WTC11 (cell line): ENCODE measurements at regions not wholly inside any gene's neighbourhood (a gene's known extent, or its start where the extent isn't known, plus 50 kb on each side); places are given as distances from the start of the nearest gene placed in this dataset.

Experiments
- ATAC-seq: fragments of 200-7000 bp; cut with Tn5 transposase; 2 replicates; pipeline ENCODE4 v1.10.0; 2021; ENCODE audit warnings: mild to moderate bottlenecking, moderate library complexity
- CTCF ChIA-PET: fragments of 300-600 bp; sonication (Branson Sonifier 250); formaldehyde crosslinking; loops from one replicate; lab custom pipeline; 2021; ENCODE audit warnings: antibody characterized with exemption; lab: Charles Lee
- POLR2A ChIA-PET: fragments of 350-600 bp; sonication (Branson Sonifier 250); formaldehyde crosslinking; loops from one replicate; lab custom pipeline; 2021; ENCODE audit warnings: antibody characterized with exemption; lab: Charles Lee
- DNase-seq: peaks from one replicate; pipeline ENCODE4 v3.0.0; 2021; ENCODE audit warnings: low spot score
- H3K27ac Mint-ChIP-seq: 2 replicates; pipeline ENCODE4 v1.8.0; 2021; ENCODE audit warnings: mixed read lengths
- H3K27me3 Mint-ChIP-seq: 2 replicates; pipeline ENCODE4 v1.8.0; 2021; ENCODE audit warnings: low read depth, mild to moderate bottlenecking, moderate library complexity, mixed read lengths
- H3K36me3 Mint-ChIP-seq: 2 replicates; pipeline ENCODE4 v1.8.0; 2021; ENCODE audit warnings: mixed read lengths
- H3K4me1 Mint-ChIP-seq: 2 replicates; pipeline ENCODE4 v1.8.0; 2022; ENCODE audit warnings: mixed read lengths
- H3K4me3 Mint-ChIP-seq: 2 replicates; pipeline ENCODE4 v1.8.0; 2021; ENCODE audit warnings: mild to moderate bottlenecking, moderate library complexity, mixed read lengths
- H3K9me3 Mint-ChIP-seq: 2 replicates; pipeline ENCODE4 v1.8.0; 2021; ENCODE audit warnings: mixed read lengths
- CBFB ChIP-seq: sonication (generic); formaldehyde crosslinking; IDR thresholded peaks from 2 replicates; pipeline ENCODE4 v1.8.1; 2022; ENCODE audit warnings: mild to moderate bottlenecking, low read depth, missing genetic modification reagents
- CREM ChIP-seq: sonication (generic); formaldehyde crosslinking; IDR thresholded peaks from 2 replicates; pipeline ENCODE4 v1.8.1; 2022; ENCODE audit warnings: mild to moderate bottlenecking, missing genetic modification reagents, moderate library complexity
- ESRRA ChIP-seq: sonication (generic); formaldehyde crosslinking; IDR thresholded peaks from 2 replicates; pipeline ENCODE4 v1.8.1; 2022; ENCODE audit warnings: mild to moderate bottlenecking, missing genetic modification reagents, borderline replicate concordance
- GABPB1 ChIP-seq: sonication (generic); formaldehyde crosslinking; IDR thresholded peaks from 2 replicates; pipeline ENCODE4 v1.8.1; 2023; ENCODE audit warnings: mild to moderate bottlenecking, missing genetic modification reagents
- PRRX2 ChIP-seq: fragments of 250-450 bp; sonication (Bioruptor Pico); IDR thresholded peaks from 2 replicates; pipeline ENCODE4 v1.8.0; 2021; ENCODE audit warnings: mild to moderate bottlenecking
- RELA ChIP-seq: sonication (generic); formaldehyde crosslinking; IDR thresholded peaks from 2 replicates; pipeline ENCODE4 v1.8.1; 2022; ENCODE audit warnings: missing genetic modification reagents, mild to moderate bottlenecking, borderline replicate concordance
- SMAD3 ChIP-seq: sonication (generic); formaldehyde crosslinking; IDR thresholded peaks from 2 replicates; pipeline ENCODE4 v1.8.0; 2022; ENCODE audit warnings: missing genetic modification reagents, mild to moderate bottlenecking, borderline replicate concordance
- SMAD4 ChIP-seq: sonication (generic); formaldehyde crosslinking; IDR thresholded peaks from 2 replicates; pipeline ENCODE4 v1.8.0; 2022; ENCODE audit warnings: mild to moderate bottlenecking, missing genetic modification reagents
- ZNF121 ChIP-seq: sonication (generic); formaldehyde crosslinking; IDR thresholded peaks from 2 replicates; pipeline ENCODE4 v1.8.0; 2023; ENCODE audit warnings: missing genetic modification reagents
- ZNF219 ChIP-seq: sonication (generic); formaldehyde crosslinking; IDR thresholded peaks from 2 replicates; pipeline ENCODE4 v1.8.0; 2023; ENCODE audit warnings: missing genetic modification reagents, mild to moderate bottlenecking, borderline replicate concordance
- ZNF423 ChIP-seq: fragments of 250-450 bp; sonication (Bioruptor Pico); IDR thresholded peaks from 2 replicates; pipeline ENCODE4 v2.1.2; 2022; ENCODE audit warnings: mild to moderate bottlenecking, moderate library complexity
- ZNF425 ChIP-seq: fragments of 250-450 bp; sonication (Bioruptor Pico); conservative IDR thresholded peaks from 2 replicates; pipeline ENCODE4 v1.9.0; 2021; ENCODE audit warnings: mild to moderate bottlenecking
- TF ChIP-seq, protein P1 (sequence below): fragments of 250-450 bp; sonication (Bioruptor Pico); IDR thresholded peaks from 2 replicates; pipeline ENCODE4 v1.9.0; 2021; ENCODE audit warnings: mild to moderate bottlenecking, borderline replicate concordance
- TF ChIP-seq, protein P2 (sequence below): fragments of 250-450 bp; sonication (Bioruptor Pico); IDR thresholded peaks from 2 replicates; pipeline ENCODE4 v1.9.0; 2021; ENCODE audit warnings: mild to moderate bottlenecking
- TF ChIP-seq, protein P3 (sequence below): fragments of 250-450 bp; sonication (Bioruptor Pico); IDR thresholded peaks from 2 replicates; pipeline ENCODE4 v2.1.2; 2022; ENCODE audit warnings: mild to moderate bottlenecking, moderate library complexity
- TF ChIP-seq, protein P4 (sequence below): sonication (generic); formaldehyde crosslinking; IDR thresholded peaks from 2 replicates; pipeline ENCODE4 v1.8.0; 2022; ENCODE audit warnings: mild to moderate bottlenecking, missing genetic modification reagents

- Mint-ChIP-seq H3K36me3 (no peaks in the 10 kb centered on the region), H3K9me3 (no peaks in the 10 kb centered on the region; the same call in none of the 2 replicates), H3K27me3 (no peaks in the 10 kb centered on the region; the same call in 1 of the 2 replicates), H3K4me1 (peaks cover 15% of the 10 kb centered on the region), H3K27ac (peak overlapping the region; percentile 32; the same call in 1 of the 2 replicates), H3K4me3 (0 out of 2 replicates have a peak overlapping the region, but pooled peaks have one; percentile 4)
- DNase-seq: peak; percentile 33
- CTCF ChIA-PET: interaction anchor here (0.6 to 2.4 kb wide), 8 partner anchors 15 to 1301 kb away, joined by 3 to 7 read pairs (median 4); partner anchors contain the start of gene IGFBP5
- ATAC-seq: peak; percentile 93
- POLR2A ChIA-PET: no interaction called here
- TF ChIP-seq ZNF219 (CRISPR knock-in tag) (no peak), PRRX2 (CRISPR knock-in tag) (no peak), CBFB (CRISPR knock-in tag) (no peak), ZNF121 (no peak), ESRRA (no peak), RELA (CRISPR knock-in tag) (no peak), SMAD3 (CRISPR knock-in tag) (peak; percentile 47; the same call in 1 of the 2 replicates), GABPB1 (CRISPR knock-in tag) (no peak), ZNF423 (0 out of 2 replicates have a peak, but pooled peaks have one; percentile 52), SMAD4 (CRISPR knock-in tag) (no peak), ZNF425 (CRISPR knock-in tag) (no peak), CREM (CRISPR knock-in tag) (0 out of 2 replicates have a peak, but pooled peaks have one; percentile 30)
- TF ChIP-seq, protein P1, sequence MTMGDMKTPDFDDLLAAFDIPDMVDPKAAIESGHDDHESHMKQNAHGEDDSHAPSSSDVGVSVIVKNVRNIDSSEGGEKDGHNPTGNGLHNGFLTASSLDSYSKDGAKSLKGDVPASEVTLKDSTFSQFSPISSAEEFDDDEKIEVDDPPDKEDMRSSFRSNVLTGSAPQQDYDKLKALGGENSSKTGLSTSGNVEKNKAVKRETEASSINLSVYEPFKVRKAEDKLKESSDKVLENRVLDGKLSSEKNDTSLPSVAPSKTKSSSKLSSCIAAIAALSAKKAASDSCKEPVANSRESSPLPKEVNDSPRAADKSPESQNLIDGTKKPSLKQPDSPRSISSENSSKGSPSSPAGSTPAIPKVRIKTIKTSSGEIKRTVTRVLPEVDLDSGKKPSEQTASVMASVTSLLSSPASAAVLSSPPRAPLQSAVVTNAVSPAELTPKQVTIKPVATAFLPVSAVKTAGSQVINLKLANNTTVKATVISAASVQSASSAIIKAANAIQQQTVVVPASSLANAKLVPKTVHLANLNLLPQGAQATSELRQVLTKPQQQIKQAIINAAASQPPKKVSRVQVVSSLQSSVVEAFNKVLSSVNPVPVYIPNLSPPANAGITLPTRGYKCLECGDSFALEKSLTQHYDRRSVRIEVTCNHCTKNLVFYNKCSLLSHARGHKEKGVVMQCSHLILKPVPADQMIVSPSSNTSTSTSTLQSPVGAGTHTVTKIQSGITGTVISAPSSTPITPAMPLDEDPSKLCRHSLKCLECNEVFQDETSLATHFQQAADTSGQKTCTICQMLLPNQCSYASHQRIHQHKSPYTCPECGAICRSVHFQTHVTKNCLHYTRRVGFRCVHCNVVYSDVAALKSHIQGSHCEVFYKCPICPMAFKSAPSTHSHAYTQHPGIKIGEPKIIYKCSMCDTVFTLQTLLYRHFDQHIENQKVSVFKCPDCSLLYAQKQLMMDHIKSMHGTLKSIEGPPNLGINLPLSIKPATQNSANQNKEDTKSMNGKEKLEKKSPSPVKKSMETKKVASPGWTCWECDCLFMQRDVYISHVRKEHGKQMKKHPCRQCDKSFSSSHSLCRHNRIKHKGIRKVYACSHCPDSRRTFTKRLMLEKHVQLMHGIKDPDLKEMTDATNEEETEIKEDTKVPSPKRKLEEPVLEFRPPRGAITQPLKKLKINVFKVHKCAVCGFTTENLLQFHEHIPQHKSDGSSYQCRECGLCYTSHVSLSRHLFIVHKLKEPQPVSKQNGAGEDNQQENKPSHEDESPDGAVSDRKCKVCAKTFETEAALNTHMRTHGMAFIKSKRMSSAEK (CRISPR knock-in tag): 0 out of 2 replicates have a peak, but pooled peaks have one; percentile 54
- TF ChIP-seq, protein P2, sequence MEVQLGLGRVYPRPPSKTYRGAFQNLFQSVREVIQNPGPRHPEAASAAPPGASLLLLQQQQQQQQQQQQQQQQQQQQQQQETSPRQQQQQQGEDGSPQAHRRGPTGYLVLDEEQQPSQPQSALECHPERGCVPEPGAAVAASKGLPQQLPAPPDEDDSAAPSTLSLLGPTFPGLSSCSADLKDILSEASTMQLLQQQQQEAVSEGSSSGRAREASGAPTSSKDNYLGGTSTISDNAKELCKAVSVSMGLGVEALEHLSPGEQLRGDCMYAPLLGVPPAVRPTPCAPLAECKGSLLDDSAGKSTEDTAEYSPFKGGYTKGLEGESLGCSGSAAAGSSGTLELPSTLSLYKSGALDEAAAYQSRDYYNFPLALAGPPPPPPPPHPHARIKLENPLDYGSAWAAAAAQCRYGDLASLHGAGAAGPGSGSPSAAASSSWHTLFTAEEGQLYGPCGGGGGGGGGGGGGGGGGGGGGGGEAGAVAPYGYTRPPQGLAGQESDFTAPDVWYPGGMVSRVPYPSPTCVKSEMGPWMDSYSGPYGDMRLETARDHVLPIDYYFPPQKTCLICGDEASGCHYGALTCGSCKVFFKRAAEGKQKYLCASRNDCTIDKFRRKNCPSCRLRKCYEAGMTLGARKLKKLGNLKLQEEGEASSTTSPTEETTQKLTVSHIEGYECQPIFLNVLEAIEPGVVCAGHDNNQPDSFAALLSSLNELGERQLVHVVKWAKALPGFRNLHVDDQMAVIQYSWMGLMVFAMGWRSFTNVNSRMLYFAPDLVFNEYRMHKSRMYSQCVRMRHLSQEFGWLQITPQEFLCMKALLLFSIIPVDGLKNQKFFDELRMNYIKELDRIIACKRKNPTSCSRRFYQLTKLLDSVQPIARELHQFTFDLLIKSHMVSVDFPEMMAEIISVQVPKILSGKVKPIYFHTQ: no peak
- TF ChIP-seq, protein P3, sequence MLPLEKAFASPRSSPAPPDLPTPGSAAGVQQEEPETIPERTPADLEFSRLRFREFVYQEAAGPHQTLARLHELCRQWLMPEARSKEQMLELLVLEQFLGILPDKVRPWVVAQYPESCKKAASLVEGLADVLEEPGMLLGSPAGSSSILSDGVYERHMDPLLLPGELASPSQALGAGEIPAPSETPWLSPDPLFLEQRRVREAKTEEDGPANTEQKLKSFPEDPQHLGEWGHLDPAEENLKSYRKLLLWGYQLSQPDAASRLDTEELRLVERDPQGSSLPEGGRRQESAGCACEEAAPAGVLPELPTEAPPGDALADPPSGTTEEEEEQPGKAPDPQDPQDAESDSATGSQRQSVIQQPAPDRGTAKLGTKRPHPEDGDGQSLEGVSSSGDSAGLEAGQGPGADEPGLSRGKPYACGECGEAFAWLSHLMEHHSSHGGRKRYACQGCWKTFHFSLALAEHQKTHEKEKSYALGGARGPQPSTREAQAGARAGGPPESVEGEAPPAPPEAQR (CRISPR knock-in tag): no peak
- TF ChIP-seq, protein P4, sequence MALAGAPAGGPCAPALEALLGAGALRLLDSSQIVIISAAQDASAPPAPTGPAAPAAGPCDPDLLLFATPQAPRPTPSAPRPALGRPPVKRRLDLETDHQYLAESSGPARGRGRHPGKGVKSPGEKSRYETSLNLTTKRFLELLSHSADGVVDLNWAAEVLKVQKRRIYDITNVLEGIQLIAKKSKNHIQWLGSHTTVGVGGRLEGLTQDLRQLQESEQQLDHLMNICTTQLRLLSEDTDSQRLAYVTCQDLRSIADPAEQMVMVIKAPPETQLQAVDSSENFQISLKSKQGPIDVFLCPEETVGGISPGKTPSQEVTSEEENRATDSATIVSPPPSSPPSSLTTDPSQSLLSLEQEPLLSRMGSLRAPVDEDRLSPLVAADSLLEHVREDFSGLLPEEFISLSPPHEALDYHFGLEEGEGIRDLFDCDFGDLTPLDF: no peak
Observed at GRCh38 chr2:216985658-216986141, 125.8 kb upstream of the TNP1 start.
